Mesothelial cell of epicardium (in vitro differentiated cells): ENCODE measurements at regions not wholly inside any gene's neighbourhood (a gene's known extent, or its start where the extent isn't known, plus 50 kb on each side); places are given as distances from the start of the nearest gene placed in this dataset.

Source experiments
- DNase-seq, 2 experiments: peaks; one replicate each; pipeline ENCODE4 v3.0.0; 2021; ENCODE audit warnings: low spot score in 2 of 2; ENCODE audit not compliant: unreplicated experiment in 2 of 2
- H3K27ac Mint-ChIP-seq: 2 replicates; pipeline ENCODE4 v1.8.0; 2021; ENCODE audit warnings: mixed read lengths
- H3K27me3 Mint-ChIP-seq: 2 replicates; pipeline ENCODE4 v1.8.0; 2021; ENCODE audit warnings: low read depth, mixed read lengths
- H3K36me3 Mint-ChIP-seq: 2 replicates; pipeline ENCODE4 v1.8.0; 2021; ENCODE audit warnings: mixed read lengths
- H3K4me1 Mint-ChIP-seq: 2 replicates; pipeline ENCODE4 v1.8.0; 2021; ENCODE audit warnings: mixed read lengths
- H3K4me3 Mint-ChIP-seq: 2 replicates; pipeline ENCODE4 v1.8.0; 2021; ENCODE audit warnings: mild to moderate bottlenecking, moderate library complexity, mixed read lengths
- H3K9me3 Mint-ChIP-seq: 2 replicates; pipeline ENCODE4 v1.8.0; 2021; ENCODE audit warnings: mixed read lengths
- CTCF ChIP-seq: fragments of 200-600 bp; sonication (generic); IDR thresholded peaks from one replicate; pipeline ENCODE4 v1.5.0; 2021; ENCODE audit warnings: antibody characterized with exemption; ENCODE audit not compliant: unreplicated experiment

- DNase-seq, result no peak
- peaks cover 4% of the 10 kb centered on the region for H3K9me3 Mint-ChIP-seq
- no peaks in the 10 kb centered on the region for H3K27me3 Mint-ChIP-seq
- no peak overlapping the region for H3K4me3 Mint-ChIP-seq
- peaks cover 48% of the 10 kb centered on the region for H3K4me1 Mint-ChIP-seq
- no peaks in the 10 kb centered on the region for H3K36me3 Mint-ChIP-seq
- H3K27ac Mint-ChIP-seq, result no peak overlapping the region
- no peak for TF ChIP-seq CTCF
Observed at GRCh38 chr2:5389740-5390139, 302.4 kb upstream of the SOX11 start.

GRCh38 chr2:5391362-5391761 is 300.8 kb upstream of the SOX11 start:
- peaks cover 2% of the 10 kb centered on the region for H3K27me3 Mint-ChIP-seq
- DNase-seq, result peak; percentile 33 to 58
- H3K9me3 Mint-ChIP-seq, result peaks cover 4% of the 10 kb centered on the region

GRCh38 chr2:5392658-5393057 is 299.5 kb upstream of the SOX11 start:
- TF ChIP-seq CTCF, result no peak
- no peak overlapping the region for H3K4me3 Mint-ChIP-seq
- no peaks in the 10 kb centered on the region for H3K36me3 Mint-ChIP-seq
- no peak overlapping the region for H3K27ac Mint-ChIP-seq
- peaks cover 51% of the 10 kb centered on the region for H3K4me1 Mint-ChIP-seq
- H3K27me3 Mint-ChIP-seq, result peaks cover 8% of the 10 kb centered on the region
- H3K9me3 Mint-ChIP-seq, result peaks cover 4% of the 10 kb centered on the region
- no peak for DNase-seq

More at GRCh38 chr2:5391362-5391761, 300.8 kb upstream of the SOX11 start:
- Mint-ChIP-seq H3K36me3 (no peaks in the 10 kb centered on the region), H3K27ac (peak overlapping the region; percentile 17), H3K4me1 (peaks cover 53% of the 10 kb centered on the region), H3K4me3 (peak overlapping the region; percentile 2)
- no peak for TF ChIP-seq CTCF

GRCh38 chr2:5393474-5393873 is 298.7 kb upstream of the SOX11 start:
- H3K9me3 Mint-ChIP-seq, result peaks cover 1% of the 10 kb centered on the region
- H3K27ac Mint-ChIP-seq, result no peak overlapping the region
- H3K4me1 Mint-ChIP-seq, result peaks cover 53% of the 10 kb centered on the region
- H3K4me3 Mint-ChIP-seq, result no peak overlapping the region
- no peaks in the 10 kb centered on the region for H3K36me3 Mint-ChIP-seq
- TF ChIP-seq CTCF, result no peak
- DNase-seq, result no peak
- H3K27me3 Mint-ChIP-seq, result peaks cover 8% of the 10 kb centered on the region

- no peak for DNase-seq
- Mint-ChIP-seq H3K9me3 (no peaks in the 10 kb centered on the region), H3K4me3 (no peak overlapping the region), H3K4me1 (peaks cover 53% of the 10 kb centered on the region), H3K27me3 (peaks cover 8% of the 10 kb centered on the region), H3K36me3 (no peaks in the 10 kb centered on the region), H3K27ac (peak overlapping the region; percentile 45)
- TF ChIP-seq CTCF, result no peak
Observed at GRCh38 chr2:5394223-5394622, 298.0 kb upstream of the SOX11 start.

GRCh38 chr2:5401115-5401657 is 291.0 kb upstream of the SOX11 start:
- DNase-seq, result no peak
- H3K4me1 Mint-ChIP-seq, result peaks cover 32% of the 10 kb centered on the region
- no peak overlapping the region for H3K4me3 Mint-ChIP-seq
- H3K36me3 Mint-ChIP-seq, result no peaks in the 10 kb centered on the region
- TF ChIP-seq CTCF, result no peak
- H3K27me3 Mint-ChIP-seq, result peaks cover 7% of the 10 kb centered on the region
- H3K9me3 Mint-ChIP-seq, result no peaks in the 10 kb centered on the region
- peak overlapping the region; percentile 10 for H3K27ac Mint-ChIP-seq
